GM18907 (cell line): ENCODE measurements at regions not wholly inside any gene's neighbourhood (a gene's known extent, or its start where the extent isn't known, plus 50 kb on each side); places are given as distances from the start of the nearest gene placed in this dataset.
"Not testable (repeated sequence)": the region's sequence is repeated elsewhere in the genome, so short reads cannot be mapped to it uniquely, and the experiment has no call there.

Experiments
- ATAC-seq: cut with Tn5 transposase; IDR thresholded peaks from one replicate; pipeline ENCODE4 v1.9.1; 2021; ENCODE audit warnings: mild to moderate bottlenecking, moderate library complexity; ENCODE audit not compliant: unreplicated experiment

DNA sequence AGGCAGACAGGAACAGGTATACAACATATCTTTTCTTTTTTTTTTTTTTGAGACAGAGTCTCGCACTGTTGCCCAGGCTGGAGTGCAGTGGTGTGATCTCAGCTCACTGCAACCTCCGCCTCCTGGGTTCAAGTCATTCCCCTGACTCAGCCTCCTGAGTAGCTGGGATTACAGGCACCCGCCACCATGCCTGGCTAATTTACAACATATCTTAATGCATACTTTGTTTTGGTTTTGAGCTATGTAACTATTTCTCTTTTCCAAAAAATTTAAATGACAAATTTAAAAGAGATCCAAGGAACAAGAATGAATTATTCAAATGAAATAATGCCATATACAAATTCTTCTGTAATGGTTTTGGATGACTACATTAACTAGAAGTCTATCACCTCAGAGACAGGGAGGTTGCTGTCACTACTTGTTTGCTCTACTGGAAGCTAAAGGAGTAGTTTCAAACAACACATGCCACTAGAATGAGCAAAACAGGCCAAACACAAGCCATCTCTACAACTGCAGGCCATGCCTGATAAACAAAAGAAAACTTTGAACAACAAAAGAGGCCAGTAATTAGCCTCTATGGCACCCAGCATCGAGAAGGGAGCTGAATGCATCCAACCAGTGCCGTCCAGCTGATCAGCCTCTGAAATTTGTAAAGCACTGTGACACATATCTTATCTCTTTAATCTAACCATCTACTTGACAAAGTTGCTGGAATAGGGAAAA, 133.6 kb upstream of the VOPP1 start:
- ATAC-seq: not testable (repeated sequence)

DNA sequence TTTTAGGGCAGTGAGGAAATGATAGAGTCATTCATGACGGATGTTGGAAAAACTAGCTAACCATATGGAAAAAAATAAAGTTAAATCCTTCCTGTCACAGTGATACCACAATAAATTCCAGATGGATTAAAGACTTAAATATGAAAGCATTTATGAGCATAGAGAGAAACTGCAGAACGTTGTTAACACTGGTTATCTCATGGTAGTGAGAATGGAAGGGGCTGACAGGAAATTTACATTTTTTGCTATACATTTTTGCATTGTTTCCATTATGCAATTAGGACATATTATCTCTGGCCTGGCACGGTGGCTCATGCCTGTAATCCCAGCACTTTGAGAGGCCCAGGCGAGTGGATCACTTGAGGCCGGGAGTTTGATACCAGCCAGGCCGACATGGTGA, 130.5 kb upstream of the VOPP1 start:
- ATAC-seq: not testable (repeated sequence)

DNA sequence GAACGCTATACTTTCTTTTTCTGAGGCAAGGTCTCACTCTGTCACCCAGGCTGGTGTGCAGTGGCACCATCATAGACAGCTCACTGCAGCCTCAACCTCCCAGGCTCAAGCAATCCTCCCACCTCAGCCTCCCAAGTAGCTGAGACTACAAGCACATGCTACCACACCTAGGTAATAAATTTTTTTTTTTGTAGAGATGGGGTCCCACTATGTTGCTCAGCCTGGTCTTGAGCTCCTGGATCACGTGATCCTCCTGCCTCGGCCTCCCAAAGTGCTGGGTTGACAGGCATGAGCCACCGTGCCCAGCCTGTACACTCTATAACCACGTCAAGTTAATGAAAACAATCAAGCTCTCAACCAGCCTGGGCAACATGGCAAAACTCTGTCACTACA, 127.1 kb upstream of the VOPP1 start:
- ATAC-seq: not testable (repeated sequence)

DNA sequence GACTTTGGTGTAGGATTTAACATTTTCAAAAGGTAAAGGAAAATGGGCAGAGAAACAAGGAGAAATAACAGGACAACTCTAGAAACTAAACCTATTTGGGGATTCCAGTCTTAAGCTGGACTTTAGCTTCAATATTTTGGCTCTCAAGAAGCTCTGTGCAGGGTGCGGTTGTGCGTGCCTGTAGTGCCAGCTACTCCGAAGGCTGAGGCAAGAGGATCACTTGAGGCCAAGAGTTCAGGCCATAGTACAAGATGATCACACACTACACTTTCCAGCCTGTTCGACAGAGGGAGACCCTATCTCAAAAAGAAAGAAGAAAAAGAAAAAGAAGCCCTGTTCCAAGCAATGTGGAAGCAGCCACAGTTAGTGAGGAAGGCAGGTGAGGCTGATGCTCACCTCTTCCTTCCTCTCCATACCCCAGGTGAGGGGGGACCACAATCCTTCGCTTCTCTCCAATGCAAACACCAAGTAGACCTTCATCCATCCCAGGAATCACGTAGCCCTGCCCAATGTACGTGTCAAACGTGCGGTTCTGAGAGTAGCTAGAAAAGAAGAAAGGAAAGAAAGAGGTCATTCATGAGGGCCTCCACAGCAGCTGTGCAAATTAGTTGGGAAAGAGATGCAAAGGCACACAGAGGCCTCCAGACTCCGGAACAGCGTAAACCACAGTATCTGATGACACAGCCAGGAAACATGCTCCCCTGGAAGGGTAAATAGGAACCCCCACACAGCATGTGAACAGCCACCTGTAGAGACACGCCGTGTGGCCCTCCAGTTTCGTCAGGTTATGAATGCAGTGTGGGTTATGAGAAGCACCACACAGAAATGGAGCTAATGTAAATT, 126.5 kb upstream of the VOPP1 start:
- peak; percentile 89 for ATAC-seq

DNA sequence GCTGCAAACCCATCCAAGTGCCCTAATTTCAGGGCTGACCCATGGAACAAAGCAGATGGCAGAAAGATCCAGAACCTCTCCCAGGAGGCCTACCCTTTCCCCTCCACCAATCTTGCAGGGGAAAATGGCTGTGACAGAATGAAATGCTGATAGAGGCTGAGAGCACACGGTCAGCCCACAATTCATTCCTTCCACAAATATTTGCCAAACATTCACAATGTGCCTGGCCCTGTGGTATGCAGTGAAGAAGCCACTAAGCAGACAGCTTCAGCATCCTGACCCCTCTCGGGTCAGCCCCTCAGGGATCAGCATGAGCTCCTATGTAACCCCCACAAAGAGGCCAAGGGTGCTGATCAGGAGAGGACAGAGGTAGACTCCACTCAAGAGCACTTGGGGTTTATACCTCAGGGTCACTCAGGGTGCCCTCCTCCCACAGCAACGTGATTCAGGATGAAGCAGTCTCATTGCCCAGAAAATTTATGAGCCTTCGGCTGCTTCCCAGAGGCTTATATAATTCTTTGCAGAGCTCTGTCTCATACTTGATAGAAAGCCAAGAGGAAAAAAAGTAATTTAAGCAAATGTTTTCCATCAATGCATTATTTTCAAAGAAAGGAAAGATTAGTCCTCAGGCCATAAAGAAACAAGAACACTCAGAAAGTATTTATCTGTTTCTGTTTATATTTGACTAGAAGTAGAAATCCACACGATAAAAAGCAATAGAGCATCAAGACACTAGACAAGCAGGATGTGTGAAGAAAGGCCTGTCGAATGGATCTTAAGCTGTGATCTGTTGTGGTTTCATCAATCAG, 123.8 kb upstream of the VOPP1 start:
- not testable (repeated sequence) for ATAC-seq

DNA sequence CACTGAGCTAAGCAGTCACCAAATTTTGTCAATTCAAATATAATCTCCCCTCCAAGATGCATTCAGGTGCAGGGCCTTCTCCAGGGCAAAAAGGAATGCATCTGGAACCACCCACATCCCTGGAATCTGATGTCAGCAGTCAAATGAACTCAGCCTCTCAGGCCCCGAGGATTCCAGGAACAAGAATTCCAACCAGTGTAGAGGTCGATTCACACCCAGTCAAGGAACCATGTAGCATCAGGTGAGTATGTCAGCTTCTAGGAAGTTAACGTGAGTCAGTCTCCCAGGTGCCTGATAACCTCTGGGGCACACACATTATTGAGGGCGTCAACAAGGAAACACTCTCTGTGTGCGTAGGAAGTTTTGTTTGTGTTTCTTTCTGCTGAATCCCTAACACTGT, 122.2 kb upstream of the VOPP1 start:
- ATAC-seq: not testable (repeated sequence)

DNA sequence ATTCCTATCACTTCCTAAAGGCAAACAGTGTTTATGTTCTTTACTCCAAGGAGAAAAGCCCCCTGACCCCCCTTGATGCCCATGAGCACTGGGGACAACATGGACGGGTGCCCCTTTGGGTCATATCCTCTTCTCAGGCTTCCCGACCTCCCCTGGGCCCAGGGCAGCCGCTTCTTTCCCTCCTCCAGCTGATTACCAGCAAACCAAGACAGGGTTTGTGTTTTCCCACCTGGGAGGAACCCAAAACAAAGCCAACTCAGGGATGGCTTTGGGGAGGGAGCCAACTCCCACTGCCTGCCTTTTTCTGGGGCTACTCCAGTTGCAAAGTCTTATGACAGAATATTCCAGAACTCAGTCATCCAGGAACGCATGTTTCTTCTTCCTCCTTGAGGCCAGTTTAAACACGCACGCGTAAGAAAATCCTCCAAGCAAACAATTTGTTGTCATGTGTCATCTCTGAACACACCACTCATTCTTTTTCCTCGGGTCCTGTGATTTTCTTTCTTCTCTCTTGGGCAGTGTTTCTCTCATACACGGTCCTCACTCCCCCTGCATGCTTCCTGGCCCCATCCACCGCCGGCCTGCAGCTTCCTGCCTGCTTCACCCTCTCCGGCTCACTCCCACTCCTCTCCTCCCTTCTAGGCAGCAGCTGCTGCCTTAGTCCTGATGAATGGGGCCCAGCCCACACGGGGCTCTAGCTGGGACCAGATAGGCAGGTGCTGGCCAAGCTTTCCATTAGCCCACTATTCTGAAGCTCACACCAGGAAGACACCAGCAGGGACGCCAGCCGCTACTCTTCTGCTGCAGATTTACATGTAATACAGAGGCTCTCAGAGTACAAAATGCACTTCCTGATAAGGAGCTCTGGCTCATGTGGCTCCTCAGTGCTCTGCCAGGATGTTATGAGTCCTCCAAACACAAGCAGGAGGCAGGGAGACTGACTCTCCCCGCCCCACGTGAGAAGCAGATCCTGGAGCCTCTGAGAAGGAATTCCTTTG, 116.7 kb upstream of the VOPP1 start:
- not testable (repeated sequence) for ATAC-seq

DNA sequence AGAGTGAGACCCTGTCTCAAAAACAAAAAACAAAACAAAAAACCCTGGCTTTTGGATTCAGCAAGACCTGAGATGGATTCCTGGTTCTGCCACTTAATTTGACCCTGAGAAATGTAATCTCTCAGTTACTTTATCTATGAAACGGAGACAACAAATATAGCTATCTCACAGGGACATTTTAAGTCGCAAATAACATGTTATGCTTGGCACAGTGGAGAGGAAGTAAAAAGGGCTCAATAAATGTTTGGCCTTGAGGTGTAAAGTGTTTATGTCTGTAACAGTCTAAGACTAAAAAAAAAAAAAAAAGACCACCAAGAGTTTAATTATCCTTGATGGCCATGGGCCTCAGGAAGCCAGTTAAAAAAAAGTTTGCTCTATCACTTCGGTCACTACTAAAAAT, 116.0 kb upstream of the VOPP1 start:
- not testable (repeated sequence) for ATAC-seq

DNA sequence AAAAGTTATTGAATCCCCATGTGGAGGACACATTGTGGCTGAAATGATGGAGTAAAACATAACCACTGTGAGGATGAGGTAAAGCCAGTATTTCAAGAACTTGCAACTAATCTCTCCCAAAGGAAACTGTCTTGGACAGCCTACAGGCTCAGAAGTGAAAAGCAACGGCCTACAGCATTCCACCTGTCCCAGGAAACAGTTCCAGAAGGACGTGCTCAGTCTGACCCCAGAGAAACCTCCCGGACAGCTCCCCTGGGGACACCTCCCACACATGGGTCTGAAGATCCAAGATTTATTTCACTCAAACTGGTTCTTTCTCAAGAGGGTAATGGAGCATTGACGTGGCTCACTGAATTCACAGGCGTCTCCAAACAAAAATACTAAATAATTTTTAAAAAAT, 115.0 kb upstream of the VOPP1 start:
- not testable (repeated sequence) for ATAC-seq

DNA sequence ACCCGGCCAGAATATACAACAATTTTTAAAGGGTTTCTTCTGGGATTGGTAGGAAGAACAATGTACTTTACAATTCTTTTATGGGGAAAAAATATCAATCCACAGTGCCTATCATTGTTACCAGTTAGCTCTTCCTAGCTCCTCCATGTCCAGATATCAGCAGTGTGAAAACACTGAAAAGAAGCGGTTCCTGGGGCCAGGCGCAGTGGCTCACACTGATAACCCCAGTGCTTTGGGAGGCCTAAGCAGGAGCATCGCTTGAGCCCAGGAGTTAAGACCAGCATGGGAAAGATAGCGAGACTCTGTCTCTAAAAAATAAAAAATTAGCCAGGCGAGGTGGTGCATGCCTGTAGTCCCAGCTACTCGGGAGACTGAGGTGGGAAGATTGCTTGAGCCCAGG, 114.5 kb upstream of the VOPP1 start:
- not testable (repeated sequence) for ATAC-seq

DNA sequence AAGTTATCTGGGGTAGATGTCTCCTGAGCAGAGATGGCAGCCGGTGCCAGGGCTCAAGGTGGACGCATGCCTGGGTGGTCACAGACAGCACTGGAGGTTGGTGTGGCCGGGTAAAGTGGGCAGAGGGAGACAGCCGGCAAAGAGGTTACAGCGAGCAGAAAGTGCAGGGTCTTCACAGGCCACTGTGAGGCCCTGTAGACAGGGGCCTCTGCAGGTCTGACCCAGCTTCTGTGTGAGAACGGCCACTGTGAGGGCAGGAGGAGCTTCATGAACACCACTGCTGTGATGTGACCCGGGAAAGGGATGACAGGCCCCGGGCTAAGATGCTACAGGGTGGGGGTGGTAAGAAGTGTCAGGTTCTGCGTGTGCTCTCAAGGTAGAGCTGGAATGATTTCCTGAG, 111.2 kb upstream of the VOPP1 start:
- ATAC-seq: not testable (repeated sequence)

DNA sequence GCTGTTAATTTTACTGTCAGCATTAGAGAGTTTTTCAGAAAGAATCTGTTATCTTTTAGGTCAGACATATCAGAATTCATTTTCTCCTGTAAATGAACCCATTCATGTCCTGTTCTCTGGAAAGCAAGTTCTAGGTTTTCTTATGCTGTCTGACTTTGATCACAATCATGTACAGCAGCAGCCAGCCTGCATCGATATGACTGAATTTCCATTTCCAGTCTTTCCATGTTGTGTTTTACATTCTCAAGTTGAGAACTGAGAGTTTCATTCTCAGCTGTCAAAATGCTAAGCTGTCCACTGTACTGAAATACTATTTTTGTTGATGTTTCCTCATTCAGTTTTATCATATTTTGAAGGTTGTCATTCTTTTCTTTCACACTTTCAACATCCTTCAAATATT, 103.3 kb upstream of the VOPP1 start:
- ATAC-seq: not testable (repeated sequence)

DNA sequence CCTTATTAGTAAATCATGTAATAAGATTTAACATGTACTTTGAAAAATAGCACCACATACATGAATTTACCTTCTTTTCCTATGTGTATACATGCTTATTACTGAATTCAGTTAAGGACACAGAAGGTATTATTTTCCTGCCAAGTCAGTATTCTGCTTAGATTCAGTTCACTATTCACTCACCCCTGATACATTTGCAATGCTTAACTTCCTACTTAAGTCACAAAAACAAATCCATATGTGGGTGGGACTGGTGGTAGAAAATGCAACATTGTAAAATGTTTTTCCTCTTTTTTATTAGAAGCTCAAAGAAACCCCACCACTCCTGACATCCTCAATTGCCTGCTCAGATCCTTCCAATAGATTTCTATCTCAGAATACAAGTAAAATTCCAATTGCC, 101.2 kb upstream of the VOPP1 start:
- ATAC-seq: not testable (repeated sequence)

DNA sequence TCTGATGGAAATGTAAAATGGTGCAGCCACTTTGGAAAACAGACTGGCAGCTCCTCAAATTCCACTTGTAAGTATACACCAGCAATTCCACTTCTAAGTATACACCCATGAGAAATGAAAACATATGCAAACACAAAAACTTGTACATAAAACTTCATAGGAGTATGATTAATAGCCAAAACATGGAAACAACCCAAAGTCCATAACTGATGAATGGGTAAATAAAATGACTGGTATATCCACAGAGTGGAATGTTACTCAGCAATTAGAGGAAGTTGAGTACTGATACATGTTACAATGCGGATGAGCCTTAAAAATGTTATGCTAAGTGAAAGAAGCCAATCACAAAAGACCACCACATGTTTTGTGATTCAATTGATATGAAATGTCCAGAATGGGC, 99.8 kb upstream of the VOPP1 start:
- not testable (repeated sequence) for ATAC-seq

DNA sequence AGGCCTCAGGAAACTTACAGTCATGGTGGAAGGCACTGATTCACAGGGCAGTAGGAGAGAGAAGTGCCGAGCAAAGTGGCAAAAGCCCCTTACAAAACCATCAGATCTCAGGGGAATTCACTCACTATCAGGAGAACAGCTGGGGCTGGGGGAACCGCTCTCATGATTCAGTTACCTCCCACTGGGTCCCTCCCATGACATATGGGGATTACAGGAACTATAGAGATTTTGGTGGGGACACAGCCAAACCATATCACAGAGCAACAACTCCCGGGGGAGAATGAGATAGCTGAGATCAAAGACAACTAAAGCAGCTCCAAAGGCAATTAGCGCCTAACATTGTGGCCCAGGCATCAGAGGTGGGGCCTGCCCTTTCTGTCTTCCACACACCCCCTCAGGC, 85.4 kb upstream of the VOPP1 start:
- no peak for ATAC-seq

DNA sequence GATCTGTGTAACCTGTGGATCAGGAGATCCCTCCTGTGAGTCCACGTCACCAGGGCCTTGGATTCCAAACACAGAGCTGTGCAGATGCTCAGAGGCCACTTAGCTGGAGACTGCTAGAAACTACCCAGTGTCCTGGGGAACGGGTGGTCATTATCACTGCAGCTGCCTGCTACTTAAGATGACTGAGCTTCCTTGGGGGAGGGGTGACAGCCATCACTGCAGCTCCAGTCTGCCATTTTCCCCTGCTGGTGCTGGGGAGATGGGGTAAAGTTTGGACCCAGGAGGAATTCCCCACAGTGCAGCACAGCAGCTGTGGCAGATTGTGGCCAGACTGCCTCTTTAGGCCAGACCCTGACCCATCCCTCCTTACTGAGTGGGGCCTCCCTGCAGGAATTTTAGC, 78.8 kb upstream of the VOPP1 start:
- no peak for ATAC-seq

DNA sequence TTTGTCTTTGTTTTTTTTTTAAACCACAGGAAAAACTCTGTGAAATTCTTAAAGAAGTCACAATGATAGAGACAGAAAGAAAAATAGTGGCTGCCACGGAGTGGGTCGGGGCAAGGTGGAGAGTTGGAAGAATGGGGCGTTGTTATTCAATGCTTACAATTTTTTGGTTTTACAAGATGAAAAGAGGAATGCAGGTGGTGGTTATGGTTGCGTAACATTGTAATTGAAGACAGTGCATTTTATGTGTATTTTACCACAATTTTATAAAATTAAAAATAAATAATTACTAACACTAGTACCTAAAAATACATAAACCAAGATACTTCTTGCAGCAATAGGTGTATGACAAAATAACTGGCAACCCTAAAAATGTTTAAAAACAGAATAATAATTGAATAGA, 76.9 kb upstream of the VOPP1 start:
- ATAC-seq: no peak

DNA sequence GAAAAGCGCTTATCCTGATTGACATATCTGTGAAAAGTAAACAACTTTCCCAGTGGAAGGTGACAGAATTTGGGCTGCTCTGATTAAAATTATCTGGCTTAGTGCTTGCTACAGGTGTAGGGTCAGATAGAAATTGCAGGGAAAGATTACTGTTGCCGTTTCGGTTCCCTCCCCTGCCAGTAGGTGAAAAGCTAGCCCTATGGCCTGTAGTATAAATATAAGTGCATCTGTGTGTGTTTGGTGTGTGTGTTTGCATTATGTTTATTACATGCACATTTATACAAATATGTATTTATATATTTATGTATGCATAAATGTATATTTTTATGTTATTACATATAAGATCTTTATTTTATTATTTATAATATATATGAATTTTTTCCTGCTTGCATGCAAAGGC, 72.3 kb upstream of the VOPP1 start:
- ATAC-seq: no peak

DNA sequence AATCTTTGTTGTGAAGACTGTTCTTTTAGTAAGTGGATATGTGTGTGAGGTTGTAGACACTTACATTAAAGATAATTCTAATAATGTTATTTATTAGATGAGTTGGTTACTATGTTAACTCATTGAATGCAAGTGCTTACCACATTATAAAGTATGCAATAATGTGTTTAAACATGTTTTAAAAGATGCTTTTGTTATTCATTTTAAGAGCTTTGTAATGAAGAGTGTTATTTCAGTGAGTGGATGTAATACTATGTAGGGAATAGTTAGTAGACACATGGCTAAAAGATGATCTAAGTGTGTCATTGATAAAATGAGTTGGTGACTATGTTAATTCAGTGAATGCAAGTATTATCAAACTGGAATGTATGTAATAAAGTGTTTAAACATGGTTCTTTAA, 70.0 kb upstream of the VOPP1 start:
- ATAC-seq: peak; percentile 16

DNA sequence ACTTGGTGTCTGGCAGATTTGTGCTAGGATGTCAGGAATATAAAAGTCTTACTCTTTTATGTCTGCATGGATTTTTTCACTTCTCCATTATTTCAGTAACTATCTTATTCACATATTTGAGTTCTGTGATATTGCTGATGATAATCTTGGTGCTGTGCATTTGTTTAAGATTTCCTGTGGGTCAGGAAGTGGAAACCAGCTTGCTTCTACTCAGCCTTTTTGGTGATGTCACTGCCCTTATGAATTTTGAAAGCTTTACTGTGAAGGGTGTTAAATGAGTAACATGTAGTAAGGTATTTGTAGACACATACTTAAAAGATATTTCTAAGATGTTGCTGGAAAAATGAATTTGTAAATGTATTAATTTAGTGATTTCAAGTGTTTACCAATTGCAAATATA, 69.5 kb upstream of the VOPP1 start:
- ATAC-seq: peak; percentile 94
